ENCODE measurements at regions not wholly inside any gene's neighbourhood (a gene's known extent, or its start where the extent isn't known, plus 50 kb on each side); places are given as distances from the start of the nearest gene placed in this dataset.

- H3K4me3 ChIP-seq (ENCODE audit: low read length), result no peak overlapping the region
- no peaks in the 10 kb centered on the region for H3K36me3 ChIP-seq (ENCODE audit: insufficient read depth, low read length)
- no peak overlapping the region for H3K9ac ChIP-seq (ENCODE audit: low read depth, low read length)
- peaks cover 12% of the 10 kb centered on the region for H3K9me3 ChIP-seq (replicated peaks; ENCODE audit: low read length)
- no peak overlapping the region for H3K4me2 ChIP-seq (ENCODE audit: low read length)
- no peaks in the 10 kb centered on the region for H3K4me1 ChIP-seq (ENCODE audit: control insufficient read depth, insufficient read depth, low read length)
- no peaks in the 10 kb centered on the region for H3K27me3 ChIP-seq (ENCODE audit: control insufficient read depth, insufficient read depth, low read length)
Observed at GRCh38 chr13:58119351-58119750, 487.8 kb downstream of the PCDH17 start.

DNA sequence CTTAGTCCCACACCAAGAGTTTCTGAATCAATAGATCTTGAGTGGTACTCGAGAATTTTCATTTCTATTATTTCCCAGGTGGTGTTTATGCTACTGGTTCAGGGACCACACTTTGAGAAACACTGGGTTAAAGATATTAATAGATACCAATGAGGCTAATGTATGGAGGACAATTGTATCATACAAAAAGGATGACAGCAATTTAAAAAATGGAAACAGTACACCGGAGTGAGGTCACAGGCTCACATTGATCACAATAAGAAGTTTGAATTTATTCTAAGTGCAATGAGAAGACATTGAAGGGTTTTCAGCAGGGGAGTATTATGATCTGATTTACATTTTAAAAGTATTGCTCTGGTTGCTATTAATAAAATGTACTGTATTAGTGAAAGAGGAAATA lies 488.3 kb downstream of the PCDH17 start:
- Histone ChIP-seq H3K9me3 (replicated peaks; ENCODE audit: low read length) (peaks cover 12% of the 10 kb centered on the region), H3K4me2 (ENCODE audit: low read length) (no peak overlapping the region), H3K36me3 (ENCODE audit: insufficient read depth, low read length) (no peaks in the 10 kb centered on the region), H3K4me3 (ENCODE audit: low read length) (no peak overlapping the region), H3K27me3 (ENCODE audit: control insufficient read depth, insufficient read depth, low read length) (no peaks in the 10 kb centered on the region), H3K9ac (ENCODE audit: low read depth, low read length) (no peak overlapping the region), H3K4me1 (ENCODE audit: control insufficient read depth, insufficient read depth, low read length) (no peaks in the 10 kb centered on the region)

GRCh38 chr13:58126496-58126895 lies 495.0 kb downstream of the PCDH17 start:
- Histone ChIP-seq H3K27me3 (ENCODE audit: control insufficient read depth, insufficient read depth, low read length) (no peaks in the 10 kb centered on the region), H3K36me3 (ENCODE audit: insufficient read depth, low read length) (no peaks in the 10 kb centered on the region), H3K4me2 (ENCODE audit: low read length) (no peak overlapping the region), H3K9me3 (replicated peaks; ENCODE audit: low read length) (peaks cover 7% of the 10 kb centered on the region), H3K4me3 (ENCODE audit: low read length) (no peak overlapping the region), H3K9ac (ENCODE audit: low read depth, low read length) (no peak overlapping the region), H3K4me1 (ENCODE audit: control insufficient read depth, insufficient read depth, low read length) (no peaks in the 10 kb centered on the region)

DNA sequence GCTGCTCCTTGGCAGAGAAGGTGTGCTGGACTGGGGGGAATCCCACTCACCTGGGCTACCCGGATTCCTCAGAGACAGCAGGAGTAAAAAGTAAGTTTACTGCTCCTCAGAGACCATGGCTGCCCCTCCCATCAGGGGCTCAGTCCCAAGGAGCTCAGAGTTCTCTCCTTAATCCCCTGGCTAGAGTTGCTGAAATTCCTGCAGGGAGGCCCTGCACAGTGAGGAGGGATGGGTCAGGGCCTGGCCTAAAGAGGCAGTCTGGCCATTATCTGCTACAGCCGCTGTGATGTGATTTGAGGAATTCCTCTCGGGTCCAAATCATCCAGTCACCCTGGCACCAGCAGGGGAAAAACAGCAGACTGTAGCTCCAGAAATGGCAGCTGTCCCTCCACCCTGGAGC lies 502.5 kb downstream of the PCDH17 start:
- H3K4me2 ChIP-seq (ENCODE audit: low read length), result no peak overlapping the region
- H3K9me3 ChIP-seq (replicated peaks; ENCODE audit: low read length), result peaks cover 6% of the 10 kb centered on the region
- no peak overlapping the region for H3K9ac ChIP-seq (ENCODE audit: low read depth, low read length)
- no peaks in the 10 kb centered on the region for H3K36me3 ChIP-seq (ENCODE audit: insufficient read depth, low read length)
- no peaks in the 10 kb centered on the region for H3K27me3 ChIP-seq (ENCODE audit: control insufficient read depth, insufficient read depth, low read length)
- H3K4me1 ChIP-seq (ENCODE audit: control insufficient read depth, insufficient read depth, low read length), result no peaks in the 10 kb centered on the region
- H3K4me3 ChIP-seq (ENCODE audit: low read length), result no peak overlapping the region

DNA sequence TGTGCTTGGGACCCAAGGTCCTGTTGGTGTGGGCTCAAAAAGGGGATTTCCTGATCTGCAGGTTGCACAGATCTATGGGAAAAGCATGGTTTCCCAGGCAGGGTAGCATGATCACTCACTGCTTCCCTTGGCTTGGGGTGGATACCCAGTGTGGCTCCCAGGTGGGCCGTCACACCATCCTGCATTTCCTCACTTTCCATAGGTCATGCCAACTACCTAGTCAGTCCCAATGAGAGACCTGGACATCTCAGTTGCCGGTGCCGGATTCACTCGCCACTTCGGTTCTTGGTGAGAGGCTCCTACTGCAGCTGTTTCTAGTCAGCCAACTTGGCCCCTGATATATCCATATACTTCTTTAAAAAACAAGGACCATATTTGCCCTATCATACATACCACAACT lies 503.0 kb downstream of the PCDH17 start:
- Histone ChIP-seq H3K27me3 (ENCODE audit: control insufficient read depth, insufficient read depth, low read length) (no peaks in the 10 kb centered on the region), H3K9me3 (replicated peaks; ENCODE audit: low read length) (peaks cover 6% of the 10 kb centered on the region), H3K4me2 (ENCODE audit: low read length) (no peak overlapping the region)

DNA sequence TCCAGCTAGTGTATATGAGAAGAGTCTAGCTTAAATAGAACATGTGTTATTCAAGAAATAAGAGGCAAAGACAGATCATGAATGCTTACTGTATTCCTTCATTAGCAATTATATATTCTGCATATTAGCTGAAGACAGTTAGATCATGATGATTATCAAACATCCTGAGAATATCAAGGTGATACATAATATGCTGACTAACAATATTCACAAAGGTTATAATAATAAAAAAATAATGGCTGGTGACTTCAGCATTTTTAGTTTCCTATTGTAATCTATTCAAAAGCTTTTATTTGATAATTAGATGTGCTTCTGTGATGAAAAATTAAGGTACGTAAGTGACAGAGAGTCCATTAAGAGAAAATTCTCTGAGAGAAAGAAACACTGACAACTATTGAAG lies 511.4 kb downstream of the PCDH17 start:
- no peak overlapping the region for H3K4me2 ChIP-seq (ENCODE audit: low read length)
- H3K9me3 ChIP-seq (replicated peaks; ENCODE audit: low read length), result peaks cover 2% of the 10 kb centered on the region
- no peaks in the 10 kb centered on the region for H3K27me3 ChIP-seq (ENCODE audit: control insufficient read depth, insufficient read depth, low read length)
- H3K36me3 ChIP-seq (ENCODE audit: insufficient read depth, low read length), result no peaks in the 10 kb centered on the region
- H3K4me3 ChIP-seq (ENCODE audit: low read length), result no peak overlapping the region
- H3K9ac ChIP-seq (ENCODE audit: low read depth, low read length), result no peak overlapping the region
- no peaks in the 10 kb centered on the region for H3K4me1 ChIP-seq (ENCODE audit: control insufficient read depth, insufficient read depth, low read length)

More for the DNA sequence above, 503.0 kb downstream of the PCDH17 start:
- Histone ChIP-seq H3K4me3 (ENCODE audit: low read length) (no peak overlapping the region), H3K36me3 (ENCODE audit: insufficient read depth, low read length) (no peaks in the 10 kb centered on the region), H3K9ac (ENCODE audit: low read depth, low read length) (no peak overlapping the region), H3K4me1 (ENCODE audit: control insufficient read depth, insufficient read depth, low read length) (no peaks in the 10 kb centered on the region)

DNA sequence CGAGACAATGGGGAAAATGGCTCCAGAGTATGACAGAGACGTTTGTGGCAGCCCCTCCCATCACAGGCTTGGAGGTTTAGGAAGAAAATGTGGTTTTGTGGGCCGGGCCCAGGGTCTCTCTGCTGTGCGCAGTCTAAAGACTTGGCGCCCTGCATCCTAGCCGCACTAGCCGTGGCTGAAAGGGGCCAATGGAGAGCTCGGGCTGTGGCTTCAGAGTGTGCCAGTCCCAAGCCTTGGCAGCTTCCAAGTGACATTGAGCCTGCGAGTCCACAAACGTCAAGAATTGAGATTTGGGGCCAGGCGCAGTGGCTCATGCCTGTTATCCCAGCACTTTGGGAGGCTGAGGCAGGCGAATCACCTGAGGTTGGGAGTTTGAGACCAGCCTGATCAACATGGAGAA lies 513.1 kb downstream of the PCDH17 start:
- no peak overlapping the region for H3K4me2 ChIP-seq (ENCODE audit: low read length)

DNA sequence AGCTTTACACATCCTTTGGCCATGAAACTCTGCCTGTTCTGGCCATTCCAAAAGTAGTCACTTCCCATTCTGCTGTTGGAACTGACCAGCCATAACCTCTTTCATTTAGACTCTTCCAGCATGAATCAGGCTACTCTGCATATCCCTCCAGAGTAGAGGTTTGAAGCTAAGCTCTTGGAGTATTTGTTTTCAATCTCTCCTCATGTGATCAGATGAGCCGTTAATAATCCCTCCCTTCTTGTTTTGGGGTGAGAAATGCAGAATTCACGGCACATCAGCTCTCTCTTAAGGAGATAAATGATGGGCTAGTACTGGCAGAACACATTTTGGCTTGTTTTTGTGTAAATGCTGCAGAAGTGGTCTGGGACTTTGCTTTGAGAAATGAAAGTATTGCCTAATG lies 519.9 kb downstream of the PCDH17 start:
- peaks cover 4% of the 10 kb centered on the region for H3K9me3 ChIP-seq (replicated peaks; ENCODE audit: low read length)
- H3K36me3 ChIP-seq (ENCODE audit: insufficient read depth, low read length), result no peaks in the 10 kb centered on the region
- no peaks in the 10 kb centered on the region for H3K27me3 ChIP-seq (ENCODE audit: control insufficient read depth, insufficient read depth, low read length)
- H3K4me1 ChIP-seq (ENCODE audit: control insufficient read depth, insufficient read depth, low read length), result no peaks in the 10 kb centered on the region
- H3K4me3 ChIP-seq (ENCODE audit: low read length), result no peak overlapping the region
- no peak overlapping the region for H3K4me2 ChIP-seq (ENCODE audit: low read length)
- H3K9ac ChIP-seq (ENCODE audit: low read depth, low read length), result no peak overlapping the region

More for the DNA sequence above, 513.1 kb downstream of the PCDH17 start:
- Histone ChIP-seq H3K9me3 (replicated peaks; ENCODE audit: low read length) (peaks cover 2% of the 10 kb centered on the region), H3K4me1 (ENCODE audit: control insufficient read depth, insufficient read depth, low read length) (no peaks in the 10 kb centered on the region), H3K9ac (ENCODE audit: low read depth, low read length) (no peak overlapping the region), H3K36me3 (ENCODE audit: insufficient read depth, low read length) (no peaks in the 10 kb centered on the region), H3K4me3 (ENCODE audit: low read length) (no peak overlapping the region), H3K27me3 (ENCODE audit: control insufficient read depth, insufficient read depth, low read length) (no peaks in the 10 kb centered on the region)

GRCh38 chr13:58160980-58161379 lies 529.4 kb downstream of the PCDH17 start:
- no peaks in the 10 kb centered on the region for H3K9me3 ChIP-seq (replicated peaks; ENCODE audit: low read length)
- no peak overlapping the region for H3K4me2 ChIP-seq (ENCODE audit: low read length)
- H3K4me3 ChIP-seq (ENCODE audit: low read length), result no peak overlapping the region
- H3K27me3 ChIP-seq (ENCODE audit: control insufficient read depth, insufficient read depth, low read length), result no peaks in the 10 kb centered on the region
- no peak overlapping the region for H3K9ac ChIP-seq (ENCODE audit: low read depth, low read length)
- no peaks in the 10 kb centered on the region for H3K4me1 ChIP-seq (ENCODE audit: control insufficient read depth, insufficient read depth, low read length)
- no peaks in the 10 kb centered on the region for H3K36me3 ChIP-seq (ENCODE audit: insufficient read depth, low read length)

- Histone ChIP-seq H3K27me3 (ENCODE audit: control insufficient read depth, insufficient read depth, low read length) (no peaks in the 10 kb centered on the region), H3K4me1 (ENCODE audit: control insufficient read depth, insufficient read depth, low read length) (no peaks in the 10 kb centered on the region), H3K4me3 (ENCODE audit: low read length) (no peak overlapping the region), H3K9me3 (replicated peaks; ENCODE audit: low read length) (no peaks in the 10 kb centered on the region), H3K9ac (ENCODE audit: low read depth, low read length) (no peak overlapping the region), H3K4me2 (ENCODE audit: low read length) (no peak overlapping the region), H3K36me3 (ENCODE audit: insufficient read depth, low read length) (no peaks in the 10 kb centered on the region)
Observed at GRCh38 chr13:58165617-58166016, 534.1 kb downstream of the PCDH17 start.

DNA sequence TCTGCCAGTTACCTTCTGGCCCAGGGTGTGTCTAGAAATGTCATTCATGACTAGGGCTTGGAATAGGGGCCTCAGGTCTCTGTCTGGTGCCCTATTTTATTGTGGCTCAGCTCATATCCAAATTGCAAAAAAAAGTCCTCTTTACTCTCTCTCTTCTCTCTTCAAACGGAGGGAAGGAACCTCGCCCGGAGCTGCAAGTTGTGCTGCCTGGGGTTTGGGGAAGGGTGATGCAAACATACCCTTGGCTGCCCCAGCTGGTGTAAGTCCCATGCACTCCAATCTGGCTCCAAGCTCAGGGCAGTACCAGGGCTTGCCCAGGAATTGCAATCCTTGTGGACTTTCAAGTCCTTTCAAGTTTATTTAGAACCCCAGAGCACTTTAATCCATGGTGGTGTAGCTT lies 549.6 kb downstream of the PCDH17 start:
- no peak overlapping the region for H3K4me2 ChIP-seq (ENCODE audit: low read length)
- no peaks in the 10 kb centered on the region for H3K36me3 ChIP-seq (ENCODE audit: insufficient read depth, low read length)
- no peaks in the 10 kb centered on the region for H3K27me3 ChIP-seq (ENCODE audit: control insufficient read depth, insufficient read depth, low read length)
- peaks cover 10% of the 10 kb centered on the region for H3K9me3 ChIP-seq (replicated peaks; ENCODE audit: low read length)
- H3K4me1 ChIP-seq (ENCODE audit: control insufficient read depth, insufficient read depth, low read length), result no peaks in the 10 kb centered on the region
- H3K9ac ChIP-seq (ENCODE audit: low read depth, low read length), result no peak overlapping the region
- H3K4me3 ChIP-seq (ENCODE audit: low read length), result no peak overlapping the region

DNA sequence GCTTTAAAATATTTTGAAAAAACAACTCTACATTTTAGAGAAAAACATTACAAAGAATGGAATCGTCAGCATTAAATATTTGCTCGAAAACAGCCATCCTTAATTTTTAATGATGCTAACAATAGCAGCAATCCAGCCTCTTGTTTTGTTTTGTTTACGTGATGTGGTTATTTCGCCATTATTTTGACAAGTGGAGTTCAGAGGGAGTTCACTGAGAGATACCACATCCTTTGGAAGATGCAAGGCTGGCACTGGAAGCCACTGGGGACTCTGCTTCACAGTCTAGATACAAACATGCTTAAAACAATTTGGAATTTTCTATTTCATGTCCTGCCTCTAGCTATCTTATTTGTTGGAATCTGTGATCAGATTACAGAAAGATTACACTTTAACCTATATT lies 556.3 kb downstream of the PCDH17 start:
- H3K9ac ChIP-seq (ENCODE audit: low read depth, low read length), result no peak overlapping the region

More for the DNA sequence above, 556.3 kb downstream of the PCDH17 start:
- Histone ChIP-seq H3K36me3 (ENCODE audit: insufficient read depth, low read length) (no peaks in the 10 kb centered on the region), H3K4me1 (ENCODE audit: control insufficient read depth, insufficient read depth, low read length) (no peaks in the 10 kb centered on the region), H3K9me3 (replicated peaks; ENCODE audit: low read length) (no peaks in the 10 kb centered on the region), H3K27me3 (ENCODE audit: control insufficient read depth, insufficient read depth, low read length) (no peaks in the 10 kb centered on the region), H3K4me3 (ENCODE audit: low read length) (no peak overlapping the region), H3K4me2 (ENCODE audit: low read length) (no peak overlapping the region)
